HL-60 (cell line): ENCODE measurements at regions not wholly inside any gene's neighbourhood (a gene's known extent, or its start where the extent isn't known, plus 50 kb on each side); places are given as distances from the start of the nearest gene placed in this dataset.

Source experiments
- GABPA ChIP-seq: IDR thresholded peaks from 2 replicates; pipeline ENCODE4 v1.6.1; 2012; ENCODE audit warnings: low read depth
- POLR2AphosphoS5 ChIP-seq: IDR thresholded peaks from 2 replicates; pipeline ENCODE4 v1.6.1; 2012; ENCODE audit warnings: low read depth
- TF ChIP-seq, protein P1 (sequence below): IDR thresholded peaks from one replicate; pipeline ENCODE4 v1.5.1; 2011; ENCODE audit warnings: low read length, control low read depth, inconsistent platforms; ENCODE audit not compliant: insufficient read depth

DNA sequence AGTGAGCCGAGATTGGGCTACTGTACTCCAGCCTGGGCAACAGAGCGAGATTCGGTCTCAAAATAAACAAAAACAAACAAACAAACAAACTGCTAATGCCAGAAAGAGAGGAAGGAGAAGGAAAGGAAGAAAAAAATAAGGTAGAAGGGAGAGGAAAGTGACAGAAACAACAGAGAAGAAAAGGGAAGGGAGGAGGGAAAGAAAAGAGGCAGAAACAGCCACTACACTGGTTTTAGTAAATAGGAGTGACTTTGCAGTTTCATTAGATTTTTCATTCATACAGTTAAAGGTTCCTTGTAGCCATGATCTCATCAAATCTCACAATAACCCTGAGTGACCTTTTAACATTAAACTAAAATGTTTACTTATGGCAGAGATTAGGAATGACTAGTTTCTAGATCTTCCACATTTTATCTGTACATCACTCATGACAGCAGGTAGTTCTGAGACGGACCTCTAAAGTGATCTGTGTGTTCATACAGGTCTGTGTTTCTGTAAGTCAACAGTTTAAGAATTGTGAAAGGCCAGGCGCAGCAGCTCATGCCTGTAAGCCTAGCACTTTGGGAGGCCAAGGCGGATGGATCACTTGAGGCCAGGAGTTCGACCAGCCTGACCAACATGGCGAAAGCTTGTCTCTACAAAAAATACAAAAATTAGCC is 191.3 kb upstream of the KLF14 start:
- TF ChIP-seq, protein P1, sequence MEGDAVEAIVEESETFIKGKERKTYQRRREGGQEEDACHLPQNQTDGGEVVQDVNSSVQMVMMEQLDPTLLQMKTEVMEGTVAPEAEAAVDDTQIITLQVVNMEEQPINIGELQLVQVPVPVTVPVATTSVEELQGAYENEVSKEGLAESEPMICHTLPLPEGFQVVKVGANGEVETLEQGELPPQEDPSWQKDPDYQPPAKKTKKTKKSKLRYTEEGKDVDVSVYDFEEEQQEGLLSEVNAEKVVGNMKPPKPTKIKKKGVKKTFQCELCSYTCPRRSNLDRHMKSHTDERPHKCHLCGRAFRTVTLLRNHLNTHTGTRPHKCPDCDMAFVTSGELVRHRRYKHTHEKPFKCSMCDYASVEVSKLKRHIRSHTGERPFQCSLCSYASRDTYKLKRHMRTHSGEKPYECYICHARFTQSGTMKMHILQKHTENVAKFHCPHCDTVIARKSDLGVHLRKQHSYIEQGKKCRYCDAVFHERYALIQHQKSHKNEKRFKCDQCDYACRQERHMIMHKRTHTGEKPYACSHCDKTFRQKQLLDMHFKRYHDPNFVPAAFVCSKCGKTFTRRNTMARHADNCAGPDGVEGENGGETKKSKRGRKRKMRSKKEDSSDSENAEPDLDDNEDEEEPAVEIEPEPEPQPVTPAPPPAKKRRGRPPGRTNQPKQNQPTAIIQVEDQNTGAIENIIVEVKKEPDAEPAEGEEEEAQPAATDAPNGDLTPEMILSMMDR: no peak
- TF ChIP-seq POLR2AphosphoS5: no peak
- TF ChIP-seq GABPA: no peak
